Mesendoderm (in vitro differentiated cells): ENCODE measurements at regions not wholly inside any gene's neighbourhood (a gene's known extent, or its start where the extent isn't known, plus 50 kb on each side); places are given as distances from the start of the nearest gene placed in this dataset.

ENCODE experiments used
- DNase-seq: peaks from one replicate; pipeline ENCODE4 v3.0.0; 2013
- H2AK5ac ChIP-seq: 2 replicates; pipeline ENCODE4 v1.6.1; 2013; ENCODE audit warnings: low read length, inconsistent platforms
- H2BK120ac ChIP-seq: 2 replicates; pipeline ENCODE4 v1.6.1; 2013; ENCODE audit warnings: low read depth, mild to moderate bottlenecking, low read length, moderate library complexity, mixed read lengths
- H2BK15ac ChIP-seq: replicated peaks from 2 replicates; pipeline ENCODE4 v1.6.1; 2013; ENCODE audit warnings: low read depth, mild to moderate bottlenecking, moderate library complexity
- H2BK5ac ChIP-seq: 2 replicates; pipeline ENCODE4 v1.6.1; 2013; ENCODE audit warnings: low read length, inconsistent platforms
- H3K18ac ChIP-seq: 2 replicates; pipeline ENCODE4 v1.6.1; 2013; ENCODE audit warnings: mild to moderate bottlenecking, low read length, mixed read lengths
- H3K23ac ChIP-seq: one replicate; pipeline ENCODE4 v1.6.1; 2013; ENCODE audit warnings: low read length
- H3K27ac ChIP-seq: 2 replicates; pipeline ENCODE4 v1.5.1; 2013; ENCODE audit warnings: low read depth, mild to moderate bottlenecking, inconsistent platforms, low read length, moderate library complexity
- H3K27me3 ChIP-seq: 2 replicates; pipeline ENCODE4 v1.6.1; 2013; ENCODE audit warnings: low read length, control low read depth, mild to moderate bottlenecking, inconsistent platforms; ENCODE audit not compliant: insufficient read depth, poor library complexity
- H3K36me3 ChIP-seq: 2 replicates; pipeline ENCODE4 v1.6.1; 2013; ENCODE audit warnings: low read length, inconsistent platforms; ENCODE audit not compliant: control insufficient read depth, insufficient read depth
- H3K4ac ChIP-seq: one replicate; pipeline ENCODE4 v1.6.1; 2013; ENCODE audit warnings: low read depth, mild to moderate bottlenecking, low read length, moderate library complexity
- H3K4me1 ChIP-seq: 2 replicates; pipeline ENCODE4 v1.6.1; 2013; ENCODE audit warnings: low read depth, low read length, inconsistent platforms; ENCODE audit not compliant: control insufficient read depth
- H3K4me2 ChIP-seq: 2 replicates; pipeline ENCODE4 v1.6.1; 2013; ENCODE audit warnings: low read length
- H3K4me3 ChIP-seq: 2 replicates; pipeline ENCODE4 v1.5.1; 2013; ENCODE audit warnings: mild to moderate bottlenecking, low read length
- H3K56ac ChIP-seq: one replicate; pipeline ENCODE4 v1.6.1; 2013; ENCODE audit warnings: low read length
- H3K79me1 ChIP-seq: 2 replicates; pipeline ENCODE4 v1.6.1; 2013; ENCODE audit warnings: low read length, inconsistent platforms
- H3K79me2 ChIP-seq: 2 replicates; pipeline ENCODE4 v1.6.1; 2013; ENCODE audit warnings: mild to moderate bottlenecking, low read length; ENCODE audit not compliant: control insufficient read depth, insufficient read depth
- H3K9ac ChIP-seq: 2 replicates; pipeline ENCODE4 v1.6.1; 2013; ENCODE audit warnings: low read length, inconsistent platforms
- H4K5ac ChIP-seq: one replicate; pipeline ENCODE4 v1.6.1; 2013; ENCODE audit warnings: low read length
- H4K8ac ChIP-seq: one replicate; pipeline ENCODE4 v1.6.1; 2013; ENCODE audit warnings: low read depth, mild to moderate bottlenecking, control low read depth, low read length, moderate library complexity
- WGBS: extraction: QIAGEN DNeasy Blood & Tissue Kit; methylation state at CpG from one replicate; pipeline ENCODE4 v1.1.7; 2013; ENCODE audit warnings: low lambda C conversion rate, missing lambda C conversion rate; ENCODE audit not compliant: insufficient coverage; ENCODE audit errors: extremely low coverage; 5-methylcytosine and 5-hydroxymethylcytosine counted together

- no peak overlapping the region for H3K56ac ChIP-seq
- H2AK5ac ChIP-seq, result no peak overlapping the region
- H3K4ac ChIP-seq, result no peak overlapping the region
- H4K8ac ChIP-seq, result no peak overlapping the region
- H2BK15ac ChIP-seq, result no peak overlapping the region
- H3K79me2 ChIP-seq, result no peaks in the 10 kb centered on the region
- no peak overlapping the region for H2BK5ac ChIP-seq
- H3K4me2 ChIP-seq, result no peak overlapping the region
- no peaks in the 10 kb centered on the region for H3K79me1 ChIP-seq
- H3K4me3 ChIP-seq, result no peak overlapping the region
- H3K18ac ChIP-seq, result no peak overlapping the region
- H2BK120ac ChIP-seq, result no peak overlapping the region
- no peak for DNase-seq
- WGBS, result no CpG with 5 or more reads among the region's 11 CpGs
- no peak overlapping the region for H3K9ac ChIP-seq
- no peak overlapping the region for H4K5ac ChIP-seq
- peaks cover 5% of the 10 kb centered on the region for H3K4me1 ChIP-seq
- H3K36me3 ChIP-seq, result no peaks in the 10 kb centered on the region
- no peak overlapping the region for H3K27ac ChIP-seq
- no peak overlapping the region for H3K23ac ChIP-seq
- no peaks in the 10 kb centered on the region for H3K27me3 ChIP-seq
Measured at GRCh38 chr2:204251158-204251997, 293.9 kb upstream of the PARD3B start.

DNA sequence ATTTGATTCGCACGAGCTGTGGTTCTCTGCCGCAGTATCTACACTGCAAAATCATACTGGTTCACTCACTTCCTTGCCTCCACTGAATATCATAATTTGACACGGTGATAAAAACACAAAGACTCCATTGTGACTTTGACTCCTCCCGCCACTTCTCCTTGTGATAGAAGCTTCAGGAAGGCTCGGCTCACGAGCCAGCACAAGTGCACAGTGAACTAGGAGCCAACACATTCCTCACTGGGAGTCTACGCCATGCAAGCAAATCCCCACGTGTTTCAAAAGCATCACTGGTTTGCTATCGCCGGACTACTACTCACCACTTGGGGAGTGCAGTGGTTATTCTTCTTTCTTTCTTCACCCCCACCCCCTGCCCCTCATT lies 293.3 kb upstream of the PARD3B start:
- Histone ChIP-seq H3K27ac (no peak overlapping the region), H2BK120ac (no peak overlapping the region), H3K18ac (no peak overlapping the region), H3K23ac (no peak overlapping the region), H2BK5ac (no peak overlapping the region), H3K56ac (no peak overlapping the region), H3K4ac (no peak overlapping the region), H3K4me2 (no peak overlapping the region), H3K9ac (no peak overlapping the region), H3K27me3 (no peaks in the 10 kb centered on the region), H4K5ac (no peak overlapping the region), H3K79me2 (no peaks in the 10 kb centered on the region), H2AK5ac (no peak overlapping the region), H4K8ac (no peak overlapping the region), H3K79me1 (no peaks in the 10 kb centered on the region), H3K4me3 (no peak overlapping the region), H3K36me3 (no peaks in the 10 kb centered on the region), H2BK15ac (no peak overlapping the region), H3K4me1 (peaks cover 5% of the 10 kb centered on the region)
- no peak for DNase-seq
- WGBS, result no CpG with 5 or more reads among the region's 11 CpGs

DNA sequence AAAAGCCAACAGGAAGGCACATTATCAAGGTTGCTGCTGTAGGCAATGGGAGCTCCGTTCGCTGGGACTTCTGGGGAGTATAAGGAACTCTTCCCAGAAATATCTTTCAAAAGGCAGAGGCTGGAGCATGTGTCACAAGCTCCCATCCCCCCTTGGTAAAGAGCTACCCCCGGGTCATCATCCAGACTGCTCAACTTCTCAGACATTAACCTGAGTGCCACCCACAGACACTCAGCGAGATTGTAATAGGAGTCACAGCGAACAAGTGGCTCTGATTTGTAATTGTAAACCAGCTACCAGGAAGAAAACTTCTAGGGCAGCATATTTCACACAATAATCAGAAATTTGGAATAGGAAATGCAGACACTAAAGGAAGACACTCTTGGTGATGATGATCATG lies 290.2 kb upstream of the PARD3B start:
- no peak overlapping the region for H3K27ac ChIP-seq
- peak overlapping the region; percentile 38 for H2BK5ac ChIP-seq
- H3K4me1 ChIP-seq, result peaks cover 5% of the 10 kb centered on the region
- no peaks in the 10 kb centered on the region for H3K27me3 ChIP-seq
- no peaks in the 10 kb centered on the region for H3K79me2 ChIP-seq
- H3K56ac ChIP-seq, result no peak overlapping the region
- no peak for DNase-seq
- H4K8ac ChIP-seq, result no peak overlapping the region
- H3K4me3 ChIP-seq, result no peak overlapping the region
- H3K9ac ChIP-seq, result no peak overlapping the region
- H3K23ac ChIP-seq, result no peak overlapping the region
- no peak overlapping the region for H2BK15ac ChIP-seq
- H3K4ac ChIP-seq, result no peak overlapping the region
- H2BK120ac ChIP-seq, result no peak overlapping the region
- no peak overlapping the region for H2AK5ac ChIP-seq
- H3K18ac ChIP-seq, result no peak overlapping the region
- WGBS, result no CpG with 5 or more reads among the region's 5 CpGs
- H3K36me3 ChIP-seq, result no peaks in the 10 kb centered on the region
- no peaks in the 10 kb centered on the region for H3K79me1 ChIP-seq
- peak overlapping the region; percentile 64 for H4K5ac ChIP-seq
- H3K4me2 ChIP-seq, result no peak overlapping the region

- H2BK15ac ChIP-seq, result peak overlapping the region; percentile 46
- no peak overlapping the region for H3K56ac ChIP-seq
- no peak overlapping the region for H3K4me3 ChIP-seq
- no peak overlapping the region for H3K23ac ChIP-seq
- no peak overlapping the region for H2BK120ac ChIP-seq
- no peak overlapping the region for H4K5ac ChIP-seq
- no peak overlapping the region for H2AK5ac ChIP-seq
- H3K9ac ChIP-seq, result no peak overlapping the region
- no peaks in the 10 kb centered on the region for H3K27me3 ChIP-seq
- no peak for DNase-seq
- peaks cover 8% of the 10 kb centered on the region for H3K4me1 ChIP-seq
- H3K4me2 ChIP-seq, result no peak overlapping the region
- peak overlapping the region; percentile 40 for H3K4ac ChIP-seq
- H3K18ac ChIP-seq, result peak overlapping the region; percentile 73
- H3K36me3 ChIP-seq, result no peaks in the 10 kb centered on the region
- H3K79me2 ChIP-seq, result no peaks in the 10 kb centered on the region
- H3K79me1 ChIP-seq, result no peaks in the 10 kb centered on the region
- H3K27ac ChIP-seq, result no peak overlapping the region
- H4K8ac ChIP-seq, result peak overlapping the region; percentile 58
- no peak overlapping the region for H2BK5ac ChIP-seq
- no CpG with 5 or more reads among the region's 2 CpGs for WGBS
Measured at GRCh38 chr2:204255526-204255925, 289.7 kb upstream of the PARD3B start.

- Histone ChIP-seq H3K4me1 (peaks cover 8% of the 10 kb centered on the region), H3K4me2 (no peak overlapping the region), H3K4me3 (no peak overlapping the region)
Measured at GRCh38 chr2:204257781-204258180, 287.5 kb upstream of the PARD3B start.

GRCh38 chr2:204258890-204259289 lies 286.4 kb upstream of the PARD3B start:
- no peak overlapping the region for H4K8ac ChIP-seq
- peaks cover 11% of the 10 kb centered on the region for H3K4me1 ChIP-seq
- no peak overlapping the region for H2BK5ac ChIP-seq
- H4K5ac ChIP-seq, result no peak overlapping the region
- no peaks in the 10 kb centered on the region for H3K27me3 ChIP-seq
- no peak overlapping the region for H3K27ac ChIP-seq
- no peak for DNase-seq
- no peak overlapping the region for H3K4me3 ChIP-seq
- no peaks in the 10 kb centered on the region for H3K79me2 ChIP-seq
- H3K79me1 ChIP-seq, result no peaks in the 10 kb centered on the region
- no peak overlapping the region for H3K56ac ChIP-seq
- H3K18ac ChIP-seq, result no peak overlapping the region
- no peak overlapping the region for H2BK120ac ChIP-seq
- no peak overlapping the region for H3K4me2 ChIP-seq
- no peaks in the 10 kb centered on the region for H3K36me3 ChIP-seq
- no peak overlapping the region for H3K9ac ChIP-seq
- no peak overlapping the region for H3K23ac ChIP-seq
- H3K4ac ChIP-seq, result no peak overlapping the region
- H2BK15ac ChIP-seq, result peak overlapping the region; percentile 28
- H2AK5ac ChIP-seq, result no peak overlapping the region

More at GRCh38 chr2:204257781-204258180, 287.5 kb upstream of the PARD3B start:
- H3K36me3 ChIP-seq, result no peaks in the 10 kb centered on the region
- no peak overlapping the region for H3K23ac ChIP-seq
- no peak for DNase-seq
- H2BK15ac ChIP-seq, result no peak overlapping the region
- H3K4ac ChIP-seq, result no peak overlapping the region
- no peak overlapping the region for H3K18ac ChIP-seq
- H3K79me1 ChIP-seq, result no peaks in the 10 kb centered on the region
- H4K5ac ChIP-seq, result no peak overlapping the region
- no peak overlapping the region for H3K27ac ChIP-seq
- no peaks in the 10 kb centered on the region for H3K79me2 ChIP-seq
- no peak overlapping the region for H3K9ac ChIP-seq
- H2BK5ac ChIP-seq, result no peak overlapping the region
- no peak overlapping the region for H3K56ac ChIP-seq
- no peaks in the 10 kb centered on the region for H3K27me3 ChIP-seq
- no peak overlapping the region for H2BK120ac ChIP-seq
- no peak overlapping the region for H2AK5ac ChIP-seq
- WGBS, result no CpG with 5 or more reads among the region's 5 CpGs
- H4K8ac ChIP-seq, result no peak overlapping the region
